GM23338 (cell line): ENCODE measurements at regions not wholly inside any gene's neighbourhood (a gene's known extent, or its start where the extent isn't known, plus 50 kb on each side); places are given as distances from the start of the nearest gene placed in this dataset.

Source experiments
- ATAC-seq: fragments of 200-7000 bp; cut with Tn5 transposase; 3 replicates; pipeline ENCODE4 v1.9.1; 2020
- DNase-seq: peaks from one replicate; pipeline ENCODE4 v3.0.0-alpha.2; 2015; ENCODE audit warnings: low spot score
- H2AFZ ChIP-seq: fragments of 200-600 bp; sonication (generic); 2 replicates; pipeline ENCODE4 v1.8.0; 2016; ENCODE audit warnings: antibody characterized with exemption, mild to moderate bottlenecking, moderate library complexity
- H3F3A ChIP-seq: fragments of 200-600 bp; sonication (generic); replicated peaks from 2 replicates; pipeline ENCODE4 v1.8.0; 2017; ENCODE audit warnings: antibody characterized with exemption, mixed run types, low read depth
- H3K27ac ChIP-seq: fragments of 200-600 bp; sonication (generic); 2 replicates; pipeline ENCODE4 v1.6.1; 2016; ENCODE audit warnings: low read depth
- H3K27me3 ChIP-seq: fragments of 200-600 bp; sonication (generic); 2 replicates; pipeline ENCODE4 v1.8.0; 2016; ENCODE audit warnings: mild to moderate bottlenecking, mixed run types, moderate library complexity; ENCODE audit not compliant: insufficient read depth
- H3K36me3 ChIP-seq: fragments of 200-600 bp; sonication (generic); 2 replicates; pipeline ENCODE4 v1.8.0; 2016; ENCODE audit warnings: mild to moderate bottlenecking; ENCODE audit not compliant: insufficient read depth
- H3K4me1 ChIP-seq: fragments of 200-600 bp; sonication (generic); 2 replicates; pipeline ENCODE4 v1.8.0; 2016; ENCODE audit warnings: mild to moderate bottlenecking, moderate library complexity; ENCODE audit not compliant: insufficient read depth
- H3K4me2 ChIP-seq: fragments of 200-600 bp; sonication (generic); 2 replicates; pipeline ENCODE4 v1.7.1; 2017; ENCODE audit warnings: mixed run types
- H3K4me3 ChIP-seq: fragments of 200-600 bp; sonication (generic); 2 replicates; pipeline ENCODE4 v1.6.1; 2016; ENCODE audit warnings: mixed run types
- H3K79me2 ChIP-seq: fragments of 200-600 bp; sonication (generic); replicated peaks from 2 replicates; pipeline ENCODE4 v1.8.0; 2017; ENCODE audit warnings: mild to moderate bottlenecking; ENCODE audit not compliant: insufficient read depth
- H3K9me2 ChIP-seq: fragments of 200-600 bp; sonication (generic); 2 replicates; pipeline ENCODE4 v1.8.0; 2017; ENCODE audit not compliant: insufficient read depth
- H4K20me1 ChIP-seq: fragments of 200-600 bp; sonication (generic); replicated peaks from 2 replicates; pipeline ENCODE4 v1.8.0; 2017; ENCODE audit warnings: mild to moderate bottlenecking; ENCODE audit not compliant: insufficient read depth
- H3K27ac Mint-ChIP-seq: 2 replicates; pipeline ENCODE4 v1.8.0; 2020; ENCODE audit warnings: inconsistent platforms, mild to moderate bottlenecking, moderate library complexity, mixed read lengths
- H3K27me3 Mint-ChIP-seq: 3 replicates; pipeline ENCODE4 v1.8.0; 2022; ENCODE audit warnings: low read depth, mild to moderate bottlenecking, moderate library complexity, mixed read lengths, inconsistent platforms; ENCODE audit not compliant: insufficient read depth, poor library complexity
- H3K36me3 Mint-ChIP-seq: 3 replicates; pipeline ENCODE4 v1.8.0; 2021; ENCODE audit warnings: low read depth, mild to moderate bottlenecking, inconsistent platforms, moderate library complexity, mixed read lengths
- H3K4me1 Mint-ChIP-seq: 3 replicates; pipeline ENCODE4 v1.8.0; 2020; ENCODE audit warnings: mild to moderate bottlenecking, inconsistent platforms, mixed read lengths
- H3K4me3 Mint-ChIP-seq: 3 replicates; pipeline ENCODE4 v1.8.0; 2021; ENCODE audit warnings: moderate library complexity, mild to moderate bottlenecking, inconsistent platforms, mixed read lengths
- H3K9me3 Mint-ChIP-seq: 3 replicates; pipeline ENCODE4 v1.8.0; 2020; ENCODE audit warnings: moderate library complexity, mild to moderate bottlenecking, inconsistent platforms, mixed read lengths
- CREB1 ChIP-seq: fragments of 250-450 bp; sonication (Bioruptor Pico); IDR thresholded peaks from 2 replicates; pipeline ENCODE4 v1.5.0; 2020; ENCODE audit warnings: low read depth, mild to moderate bottlenecking, moderate library complexity
- EZH2 ChIP-seq: fragments of 200-600 bp; sonication (generic); IDR thresholded peaks from one replicate; pipeline ENCODE4 v1.8.0; 2017; ENCODE audit warnings: antibody characterized with exemption, mild to moderate bottlenecking, low read depth; ENCODE audit not compliant: unreplicated experiment
- EZH2phosphoT487 ChIP-seq: fragments of 200-600 bp; sonication (generic); IDR thresholded peaks from one replicate; pipeline ENCODE4 v1.8.1; 2018; ENCODE audit warnings: antibody characterized with exemption; ENCODE audit not compliant: unreplicated experiment
- JUNB ChIP-seq: IDR thresholded peaks from one replicate; pipeline ENCODE4 v1.6.1; 2016; ENCODE audit warnings: antibody characterized with exemption; ENCODE audit not compliant: unreplicated experiment
- NANOG ChIP-seq: IDR thresholded peaks from 2 replicates; pipeline ENCODE4 v1.6.1; 2016; ENCODE audit warnings: antibody characterized with exemption, borderline replicate concordance
- POLR2AphosphoS5 ChIP-seq: IDR thresholded peaks from 2 replicates; pipeline ENCODE4 v1.6.1; 2016; ENCODE audit warnings: antibody characterized with exemption, low read depth
- STAT1 ChIP-seq: IDR thresholded peaks from one replicate; pipeline ENCODE4 v1.6.1; 2016; ENCODE audit warnings: antibody characterized with exemption; ENCODE audit not compliant: unreplicated experiment
- ZNF114 ChIP-seq: fragments of 250-450 bp; sonication (Bioruptor Pico); IDR thresholded peaks from 2 replicates; pipeline ENCODE4 v1.5.0; 2020; ENCODE audit warnings: mild to moderate bottlenecking, moderate library complexity
- ZNF331 ChIP-seq: fragments of 250-450 bp; sonication (Bioruptor Pico); IDR thresholded peaks from 2 replicates; pipeline ENCODE4 v1.5.0; 2020; ENCODE audit warnings: low read depth, mild to moderate bottlenecking, moderate library complexity
- TF ChIP-seq, protein P1 (sequence below), 2 experiments: fragments of 200-600 bp in 1 of 2; sonication (generic) in 1 of 2; conservative IDR thresholded peaks; 2 replicates each; pipeline versions ENCODE4 v1.5.1 to v1.6.1; 2016 to 2017; ENCODE audit warnings: antibody characterized with exemption in 2 of 2, low read depth in 2 of 2, mild to moderate bottlenecking in 2 of 2, moderate library complexity in 1 of 2
- TF ChIP-seq, protein P2 (sequence below): fragments of 250-450 bp; sonication (Bioruptor Pico); IDR thresholded peaks from 2 replicates; pipeline ENCODE4 v1.5.0; 2020; ENCODE audit warnings: mild to moderate bottlenecking, moderate library complexity
- TF ChIP-seq, protein P3 (sequence below): IDR thresholded peaks from one replicate; pipeline ENCODE4 v1.6.1; 2018; ENCODE audit warnings: antibody characterized with exemption; ENCODE audit not compliant: unreplicated experiment
- TF ChIP-seq, protein P4 (sequence below): IDR thresholded peaks from 2 replicates; pipeline ENCODE4 v1.6.1; 2016; ENCODE audit warnings: antibody characterized with exemption

DNA sequence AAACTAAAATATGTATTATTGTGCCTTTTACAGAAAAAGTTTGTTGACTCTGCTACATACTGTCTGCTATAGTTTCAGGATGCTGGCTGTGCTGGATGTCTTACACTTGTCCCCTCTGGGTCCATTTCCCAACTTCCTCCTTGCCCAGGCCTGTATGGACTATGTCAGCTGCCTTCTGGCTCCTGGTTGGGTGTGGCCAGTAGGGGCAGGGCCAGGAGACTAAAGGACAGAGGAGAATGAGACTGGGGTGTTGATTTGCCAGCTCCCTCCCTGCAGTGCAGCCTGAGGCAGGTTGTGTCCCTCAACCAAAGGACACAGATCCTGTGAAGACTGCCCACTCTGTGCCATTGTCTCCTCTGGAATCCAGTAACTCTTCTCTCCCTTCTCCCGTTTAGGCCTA is 90.6 kb upstream of the UBE2E2 start:
- H3K27me3 Mint-ChIP-seq: no peaks in the 10 kb centered on the region
- H3F3A ChIP-seq: no peaks in the 10 kb centered on the region
- no peaks in the 10 kb centered on the region for H3K36me3 ChIP-seq
- H3K4me2 ChIP-seq: no peak overlapping the region
- TF ChIP-seq, protein P1, sequence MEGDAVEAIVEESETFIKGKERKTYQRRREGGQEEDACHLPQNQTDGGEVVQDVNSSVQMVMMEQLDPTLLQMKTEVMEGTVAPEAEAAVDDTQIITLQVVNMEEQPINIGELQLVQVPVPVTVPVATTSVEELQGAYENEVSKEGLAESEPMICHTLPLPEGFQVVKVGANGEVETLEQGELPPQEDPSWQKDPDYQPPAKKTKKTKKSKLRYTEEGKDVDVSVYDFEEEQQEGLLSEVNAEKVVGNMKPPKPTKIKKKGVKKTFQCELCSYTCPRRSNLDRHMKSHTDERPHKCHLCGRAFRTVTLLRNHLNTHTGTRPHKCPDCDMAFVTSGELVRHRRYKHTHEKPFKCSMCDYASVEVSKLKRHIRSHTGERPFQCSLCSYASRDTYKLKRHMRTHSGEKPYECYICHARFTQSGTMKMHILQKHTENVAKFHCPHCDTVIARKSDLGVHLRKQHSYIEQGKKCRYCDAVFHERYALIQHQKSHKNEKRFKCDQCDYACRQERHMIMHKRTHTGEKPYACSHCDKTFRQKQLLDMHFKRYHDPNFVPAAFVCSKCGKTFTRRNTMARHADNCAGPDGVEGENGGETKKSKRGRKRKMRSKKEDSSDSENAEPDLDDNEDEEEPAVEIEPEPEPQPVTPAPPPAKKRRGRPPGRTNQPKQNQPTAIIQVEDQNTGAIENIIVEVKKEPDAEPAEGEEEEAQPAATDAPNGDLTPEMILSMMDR (conservative IDR thresholded peaks at IDR 0.05; ENCODE audit: low read depth in 2 of 2): no peak
- TF ChIP-seq CREB1 (no peak), ZNF331 (CRISPR knock-in tag) (no peak), STAT1 (no peak), POLR2AphosphoS5 (no peak), JUNB (no peak), ZNF114 (CRISPR knock-in tag) (no peak), EZH2phosphoT487 (no peak), EZH2 (no peak), NANOG (no peak)
- TF ChIP-seq, protein P2, sequence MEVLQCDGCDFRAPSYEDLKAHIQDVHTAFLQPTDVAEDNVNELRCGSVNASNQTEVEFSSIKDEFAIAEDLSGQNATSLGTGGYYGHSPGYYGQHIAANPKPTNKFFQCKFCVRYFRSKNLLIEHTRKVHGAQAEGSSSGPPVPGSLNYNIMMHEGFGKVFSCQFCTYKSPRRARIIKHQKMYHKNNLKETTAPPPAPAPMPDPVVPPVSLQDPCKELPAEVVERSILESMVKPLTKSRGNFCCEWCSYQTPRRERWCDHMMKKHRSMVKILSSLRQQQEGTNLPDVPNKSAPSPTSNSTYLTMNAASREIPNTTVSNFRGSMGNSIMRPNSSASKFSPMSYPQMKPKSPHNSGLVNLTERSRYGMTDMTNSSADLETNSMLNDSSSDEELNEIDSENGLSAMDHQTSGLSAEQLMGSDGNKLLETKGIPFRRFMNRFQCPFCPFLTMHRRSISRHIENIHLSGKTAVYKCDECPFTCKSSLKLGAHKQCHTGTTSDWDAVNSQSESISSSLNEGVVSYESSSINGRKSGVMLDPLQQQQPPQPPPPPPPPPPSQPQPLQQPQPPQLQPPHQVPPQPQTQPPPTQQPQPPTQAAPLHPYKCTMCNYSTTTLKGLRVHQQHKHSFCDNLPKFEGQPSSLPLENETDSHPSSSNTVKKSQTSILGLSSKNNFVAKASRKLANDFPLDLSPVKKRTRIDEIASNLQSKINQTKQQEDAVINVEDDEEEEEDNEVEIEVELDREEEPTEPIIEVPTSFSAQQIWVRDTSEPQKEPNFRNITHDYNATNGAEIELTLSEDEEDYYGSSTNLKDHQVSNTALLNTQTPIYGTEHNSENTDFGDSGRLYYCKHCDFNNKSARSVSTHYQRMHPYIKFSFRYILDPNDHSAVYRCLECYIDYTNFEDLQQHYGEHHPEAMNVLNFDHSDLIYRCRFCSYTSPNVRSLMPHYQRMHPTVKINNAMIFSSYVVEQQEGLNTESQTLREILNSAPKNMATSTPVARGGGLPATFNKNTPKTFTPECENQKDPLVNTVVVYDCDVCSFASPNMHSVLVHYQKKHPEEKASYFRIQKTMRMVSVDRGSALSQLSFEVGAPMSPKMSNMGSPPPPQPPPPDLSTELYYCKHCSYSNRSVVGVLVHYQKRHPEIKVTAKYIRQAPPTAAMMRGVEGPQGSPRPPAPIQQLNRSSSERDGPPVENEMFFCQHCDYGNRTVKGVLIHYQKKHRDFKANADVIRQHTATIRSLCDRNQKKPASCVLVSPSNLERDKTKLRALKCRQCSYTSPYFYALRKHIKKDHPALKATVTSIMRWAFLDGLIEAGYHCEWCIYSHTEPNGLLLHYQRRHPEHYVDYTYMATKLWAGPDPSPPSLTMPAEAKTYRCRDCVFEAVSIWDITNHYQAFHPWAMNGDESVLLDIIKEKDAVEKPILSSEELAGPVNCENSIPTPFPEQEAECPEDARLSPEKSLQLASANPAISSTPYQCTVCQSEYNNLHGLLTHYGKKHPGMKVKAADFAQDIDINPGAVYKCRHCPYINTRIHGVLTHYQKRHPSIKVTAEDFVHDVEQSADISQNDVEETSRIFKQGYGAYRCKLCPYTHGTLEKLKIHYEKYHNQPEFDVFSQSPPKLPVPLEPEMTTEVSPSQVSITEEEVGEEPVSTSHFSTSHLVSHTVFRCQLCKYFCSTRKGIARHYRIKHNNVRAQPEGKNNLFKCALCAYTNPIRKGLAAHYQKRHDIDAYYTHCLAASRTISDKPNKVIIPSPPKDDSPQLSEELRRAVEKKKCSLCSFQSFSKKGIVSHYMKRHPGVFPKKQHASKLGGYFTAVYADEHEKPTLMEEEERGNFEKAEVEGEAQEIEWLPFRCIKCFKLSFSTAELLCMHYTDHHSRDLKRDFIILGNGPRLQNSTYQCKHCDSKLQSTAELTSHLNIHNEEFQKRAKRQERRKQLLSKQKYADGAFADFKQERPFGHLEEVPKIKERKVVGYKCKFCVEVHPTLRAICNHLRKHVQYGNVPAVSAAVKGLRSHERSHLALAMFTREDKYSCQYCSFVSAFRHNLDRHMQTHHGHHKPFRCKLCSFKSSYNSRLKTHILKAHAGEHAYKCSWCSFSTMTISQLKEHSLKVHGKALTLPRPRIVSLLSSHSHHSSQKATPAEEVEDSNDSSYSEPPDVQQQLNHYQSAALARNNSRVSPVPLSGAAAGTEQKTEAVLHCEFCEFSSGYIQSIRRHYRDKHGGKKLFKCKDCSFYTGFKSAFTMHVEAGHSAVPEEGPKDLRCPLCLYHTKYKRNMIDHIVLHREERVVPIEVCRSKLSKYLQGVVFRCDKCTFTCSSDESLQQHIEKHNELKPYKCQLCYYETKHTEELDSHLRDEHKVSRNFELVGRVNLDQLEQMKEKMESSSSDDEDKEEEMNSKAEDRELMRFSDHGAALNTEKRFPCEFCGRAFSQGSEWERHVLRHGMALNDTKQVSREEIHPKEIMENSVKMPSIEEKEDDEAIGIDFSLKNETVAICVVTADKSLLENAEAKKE (CRISPR knock-in tag): no peak
- TF ChIP-seq, protein P3, sequence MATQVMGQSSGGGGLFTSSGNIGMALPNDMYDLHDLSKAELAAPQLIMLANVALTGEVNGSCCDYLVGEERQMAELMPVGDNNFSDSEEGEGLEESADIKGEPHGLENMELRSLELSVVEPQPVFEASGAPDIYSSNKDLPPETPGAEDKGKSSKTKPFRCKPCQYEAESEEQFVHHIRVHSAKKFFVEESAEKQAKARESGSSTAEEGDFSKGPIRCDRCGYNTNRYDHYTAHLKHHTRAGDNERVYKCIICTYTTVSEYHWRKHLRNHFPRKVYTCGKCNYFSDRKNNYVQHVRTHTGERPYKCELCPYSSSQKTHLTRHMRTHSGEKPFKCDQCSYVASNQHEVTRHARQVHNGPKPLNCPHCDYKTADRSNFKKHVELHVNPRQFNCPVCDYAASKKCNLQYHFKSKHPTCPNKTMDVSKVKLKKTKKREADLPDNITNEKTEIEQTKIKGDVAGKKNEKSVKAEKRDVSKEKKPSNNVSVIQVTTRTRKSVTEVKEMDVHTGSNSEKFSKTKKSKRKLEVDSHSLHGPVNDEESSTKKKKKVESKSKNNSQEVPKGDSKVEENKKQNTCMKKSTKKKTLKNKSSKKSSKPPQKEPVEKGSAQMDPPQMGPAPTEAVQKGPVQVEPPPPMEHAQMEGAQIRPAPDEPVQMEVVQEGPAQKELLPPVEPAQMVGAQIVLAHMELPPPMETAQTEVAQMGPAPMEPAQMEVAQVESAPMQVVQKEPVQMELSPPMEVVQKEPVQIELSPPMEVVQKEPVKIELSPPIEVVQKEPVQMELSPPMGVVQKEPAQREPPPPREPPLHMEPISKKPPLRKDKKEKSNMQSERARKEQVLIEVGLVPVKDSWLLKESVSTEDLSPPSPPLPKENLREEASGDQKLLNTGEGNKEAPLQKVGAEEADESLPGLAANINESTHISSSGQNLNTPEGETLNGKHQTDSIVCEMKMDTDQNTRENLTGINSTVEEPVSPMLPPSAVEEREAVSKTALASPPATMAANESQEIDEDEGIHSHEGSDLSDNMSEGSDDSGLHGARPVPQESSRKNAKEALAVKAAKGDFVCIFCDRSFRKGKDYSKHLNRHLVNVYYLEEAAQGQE: no peak
- TF ChIP-seq, protein P4, sequence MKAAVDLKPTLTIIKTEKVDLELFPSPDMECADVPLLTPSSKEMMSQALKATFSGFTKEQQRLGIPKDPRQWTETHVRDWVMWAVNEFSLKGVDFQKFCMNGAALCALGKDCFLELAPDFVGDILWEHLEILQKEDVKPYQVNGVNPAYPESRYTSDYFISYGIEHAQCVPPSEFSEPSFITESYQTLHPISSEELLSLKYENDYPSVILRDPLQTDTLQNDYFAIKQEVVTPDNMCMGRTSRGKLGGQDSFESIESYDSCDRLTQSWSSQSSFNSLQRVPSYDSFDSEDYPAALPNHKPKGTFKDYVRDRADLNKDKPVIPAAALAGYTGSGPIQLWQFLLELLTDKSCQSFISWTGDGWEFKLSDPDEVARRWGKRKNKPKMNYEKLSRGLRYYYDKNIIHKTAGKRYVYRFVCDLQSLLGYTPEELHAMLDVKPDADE: no peak
- H4K20me1 ChIP-seq: no peaks in the 10 kb centered on the region
- H3K27me3 ChIP-seq: no peaks in the 10 kb centered on the region
- no peaks in the 10 kb centered on the region for H3K9me3 Mint-ChIP-seq
- H3K4me1 Mint-ChIP-seq: peaks cover 6% of the 10 kb centered on the region; the same call in 2 of the 3 replicates
- no peak overlapping the region for H3K4me3 ChIP-seq
- H2AFZ ChIP-seq: peak overlapping the region; percentile 74
- DNase-seq (peak; percentile 41), ATAC-seq (peak; percentile 87)
- H3K27ac Mint-ChIP-seq: no peak overlapping the region
- H3K79me2 ChIP-seq: no peaks in the 10 kb centered on the region
- H3K4me3 Mint-ChIP-seq: no peak overlapping the region
- H3K27ac ChIP-seq: no peak overlapping the region
- no peaks in the 10 kb centered on the region for H3K4me1 ChIP-seq
- no peaks in the 10 kb centered on the region for H3K9me2 ChIP-seq
- no peaks in the 10 kb centered on the region for H3K36me3 Mint-ChIP-seq
